ENCODE measurements at regions not wholly inside any gene's neighbourhood (a gene's known extent, or its start where the extent isn't known, plus 50 kb on each side); places are given as distances from the start of the nearest gene placed in this dataset.
A peak's percentile ranks its signal among the peaks of the same experiment; 100 is the strongest.

DNA sequence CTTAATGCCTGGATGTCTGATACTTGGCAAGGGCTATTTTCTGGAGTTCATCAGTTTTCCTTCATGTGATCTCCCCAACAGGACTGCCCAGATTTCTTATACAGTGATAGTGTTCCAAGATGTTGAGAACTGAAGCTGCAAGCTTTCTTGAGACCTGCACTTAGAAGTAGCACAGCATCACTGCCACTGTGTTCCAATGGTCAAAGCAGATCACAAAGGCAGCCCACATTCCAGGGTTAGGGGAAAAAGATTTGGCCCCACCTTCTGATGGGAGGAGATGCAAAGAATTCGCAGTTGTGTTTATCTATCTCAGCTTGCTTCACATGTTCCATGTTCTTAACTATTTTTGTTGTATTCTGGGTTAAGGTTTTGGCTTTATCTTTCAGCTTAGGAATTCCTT, 78.2 kb downstream of the GPX5 start:
- CTCF ChIA-PET, result interaction anchor here (0.6 kb wide), 1 partner anchor 47 kb away, joined by 3 read pairs; no protein-coding TSS in a partner anchor
- Histone ChIP-seq H3K9me3 (ENCODE audit: control extremely low read depth in 1 of 3, control insufficient read depth in 2 of 3, insufficient read depth in 1 of 3, low read length in 2 of 3) (peaks cover 0 to 4% (median 0%) of the 10 kb centered on the region in 3 donors), H3K36me3 (replicated peaks in 1 of 2; ENCODE audit: control extremely low read depth in 1 of 2, control insufficient read depth in 1 of 2, extremely low read depth in 1 of 2, insufficient read depth in 2 of 2, low read length in 1 of 2) (no peaks in the 10 kb centered on the region), H3K27ac (ENCODE audit: low read length in 2 of 2) (no peak overlapping the region), H3K4me2 (replicated peaks; ENCODE audit: low read depth, low read length, poor library complexity, severe bottlenecking) (no peak overlapping the region), H3K4me1 (ENCODE audit: control insufficient read depth in 2 of 2, insufficient read depth in 2 of 2, low read length in 2 of 2) (peaks cover 4 to 6% of the 10 kb centered on the region in 2 donors), H3K79me2 (ENCODE audit: control insufficient read depth, insufficient read depth, low read length) (no peaks in the 10 kb centered on the region), H2AFZ (ENCODE audit: insufficient read depth, low read depth, low read length, poor library complexity, severe bottlenecking) (no peak overlapping the region), H3K27me3 (replicated peaks in 1 of 4; ENCODE audit: control extremely low read depth in 1 of 4, control insufficient read depth in 3 of 4, insufficient read depth in 4 of 4, low read length in 3 of 4) (peaks cover 0 to 29% (median 14%) of the 10 kb centered on the region in 4 experiments), H3K9ac (ENCODE audit: low read length) (no peak overlapping the region), H4K20me1 (ENCODE audit: control insufficient read depth, insufficient read depth, low read length, poor library complexity, severe bottlenecking) (no peaks in the 10 kb centered on the region), H3K4me3 (ENCODE audit: control extremely low read depth in 1 of 5, extremely low read depth in 1 of 5, insufficient read depth in 1 of 5, low read depth in 2 of 5, low read length in 4 of 5) (no peak overlapping the region)
- intact Hi-C loops (cut with micrococcal nuclease), result no loop called here
- H3K4me1 Mint-ChIP-seq, result peaks cover 7% of the 10 kb centered on the region
- peaks cover 65% of the 10 kb centered on the region for H3K27me3 Mint-ChIP-seq
- WGBS (ENCODE audit: insufficient coverage), result no CpG with 5 or more reads among the region's 1 CpG
- DNase-seq (no peak), ATAC-seq (ENCODE audit: low read depth) (no peak)
- TF ChIP-seq EZH2 (IDR thresholded peaks at IDR 0.05; ENCODE audit: borderline replicate concordance, insufficient read depth, low read depth, low read length, poor library complexity, severe bottlenecking), result no peak
- H3K27ac Mint-ChIP-seq, result no peak overlapping the region
- POLR2A ChIA-PET, result no interaction called here
- H3K9me3 Mint-ChIP-seq (ENCODE audit: insufficient read depth), result peaks cover 6% of the 10 kb centered on the region
- no peak overlapping the region for H3K4me3 Mint-ChIP-seq

DNA sequence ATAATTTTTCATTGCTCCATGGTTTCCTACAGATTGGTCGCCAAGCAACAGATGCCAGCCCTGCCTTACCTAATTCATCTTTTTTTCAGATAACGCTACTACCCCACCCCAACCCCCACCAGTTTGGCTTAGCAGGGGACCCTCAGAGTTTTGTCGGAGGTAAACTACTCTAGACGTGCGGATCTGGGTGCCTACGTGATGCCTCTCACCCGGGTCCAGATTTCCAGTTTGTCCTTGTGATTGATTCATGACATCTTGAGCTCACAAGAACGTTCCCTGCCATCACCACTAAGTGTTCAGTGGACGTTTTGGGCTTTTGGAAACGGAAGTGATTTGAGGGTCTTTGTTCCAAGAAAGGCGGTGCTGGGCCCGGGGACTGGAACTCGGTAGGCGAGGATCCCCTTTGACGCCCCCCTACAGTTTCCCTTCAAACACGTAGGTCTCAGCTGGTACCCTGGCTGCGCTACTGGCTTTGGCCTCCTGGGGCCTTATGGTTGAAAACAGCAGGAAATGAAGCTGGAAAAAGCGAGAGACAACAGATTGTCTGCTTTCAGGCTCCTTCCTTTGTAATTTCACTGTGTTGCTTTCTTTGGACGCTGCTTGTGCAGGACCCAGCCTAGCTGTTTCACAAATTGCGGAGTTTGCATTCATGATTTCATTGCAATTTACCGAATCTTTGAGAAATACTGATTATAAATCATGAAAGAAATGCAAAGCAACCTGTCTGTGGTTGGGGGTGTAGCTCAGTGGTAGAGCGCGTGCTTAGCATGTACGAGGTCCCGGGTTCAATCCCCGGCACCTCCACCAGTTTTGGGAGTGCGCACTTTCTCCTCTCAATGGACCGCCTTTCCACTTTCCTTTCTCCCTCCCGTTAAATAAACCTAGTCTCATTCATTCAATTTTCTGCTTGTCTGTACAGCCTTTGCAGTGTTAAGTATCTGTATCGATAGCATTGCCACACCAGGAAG, 81.0 kb downstream of the GPX5 start:
- no peaks in the 10 kb centered on the region for H3K9me3 ChIP-seq (ENCODE audit: control extremely low read depth in 1 of 3, control insufficient read depth in 2 of 3, insufficient read depth in 1 of 3, low read length in 2 of 3)
- 11% methylated on average over 22 of the region's 30 CpGs for WGBS (ENCODE audit: insufficient coverage)
- Mint-ChIP-seq H3K4me3 (no peak overlapping the region), H3K9me3 (ENCODE audit: insufficient read depth) (no peaks in the 10 kb centered on the region), H3K27ac (no peak overlapping the region), H3K27me3 (peaks cover 68% of the 10 kb centered on the region), H3K4me1 (peaks cover 7% of the 10 kb centered on the region)
- H4K20me1 ChIP-seq (ENCODE audit: control insufficient read depth, insufficient read depth, low read length, poor library complexity, severe bottlenecking), result no peaks in the 10 kb centered on the region
- ATAC-seq (ENCODE audit: low read depth) (no peak), DNase-seq (peak; percentile 16)
- H3K4me1 ChIP-seq (ENCODE audit: control insufficient read depth in 2 of 2, insufficient read depth in 2 of 2, low read length in 2 of 2), result peaks cover 4 to 6% of the 10 kb centered on the region in 2 donors
- no peak overlapping the region for H2AFZ ChIP-seq (ENCODE audit: insufficient read depth, low read depth, low read length, poor library complexity, severe bottlenecking)
- intact Hi-C loops (cut with micrococcal nuclease), result no loop called here
- no peak overlapping the region for H3K9ac ChIP-seq (ENCODE audit: low read length)
- no peak overlapping the region for H3K27ac ChIP-seq (ENCODE audit: low read length in 2 of 2)
- TF ChIP-seq EZH2 (IDR thresholded peaks at IDR 0.05; ENCODE audit: borderline replicate concordance, insufficient read depth, low read depth, low read length, poor library complexity, severe bottlenecking), result no peak
- no peaks in the 10 kb centered on the region for H3K79me2 ChIP-seq (ENCODE audit: control insufficient read depth, insufficient read depth, low read length)
- ChIA-PET POLR2A (no interaction called here), CTCF (interaction anchor here (0.7 kb wide), 1 partner anchor 171 kb away, joined by 3 read pairs; no protein-coding TSS in a partner anchor)
- peak overlapping the region; percentile 9 for H3K4me2 ChIP-seq (replicated peaks; ENCODE audit: low read depth, low read length, poor library complexity, severe bottlenecking)
- peak overlapping the region in 1 of 5 experiments; percentile 4 for H3K4me3 ChIP-seq (ENCODE audit: control extremely low read depth in 1 of 5, extremely low read depth in 1 of 5, insufficient read depth in 1 of 5, low read depth in 2 of 5, low read length in 4 of 5)
- peaks cover 0 to 35% (median 18%) of the 10 kb centered on the region in 4 experiments for H3K27me3 ChIP-seq (replicated peaks in 1 of 4; ENCODE audit: control extremely low read depth in 1 of 4, control insufficient read depth in 3 of 4, insufficient read depth in 4 of 4, low read length in 3 of 4)
- H3K36me3 ChIP-seq (replicated peaks in 1 of 2; ENCODE audit: control extremely low read depth in 1 of 2, control insufficient read depth in 1 of 2, extremely low read depth in 1 of 2, insufficient read depth in 2 of 2, low read length in 1 of 2), result no peaks in the 10 kb centered on the region

Data from B cell (primary cell).